Lung microvascular endothelial cell (primary cell): ENCODE measurements at regions not wholly inside any gene's neighbourhood (a gene's known extent, or its start where the extent isn't known, plus 50 kb on each side); places are given as distances from the start of the nearest gene placed in this dataset.
"Not testable (repeated sequence)": the region's sequence is repeated elsewhere in the genome, so short reads cannot be mapped to it uniquely, and the experiment has no call there.

Experiments
- DNase-seq, 2 donors: peaks; one replicate each; pipeline versions ENCODE4 v3.0.0 to v3.0.0-alpha.2; 2010; ENCODE audit warnings: low read depth in 2 of 2

GRCh38 chr4:87716371-87717265 is 66.5 kb downstream of the DMP1 start:
- peak in 1 of 2 donors; percentile 23 for DNase-seq

DNA sequence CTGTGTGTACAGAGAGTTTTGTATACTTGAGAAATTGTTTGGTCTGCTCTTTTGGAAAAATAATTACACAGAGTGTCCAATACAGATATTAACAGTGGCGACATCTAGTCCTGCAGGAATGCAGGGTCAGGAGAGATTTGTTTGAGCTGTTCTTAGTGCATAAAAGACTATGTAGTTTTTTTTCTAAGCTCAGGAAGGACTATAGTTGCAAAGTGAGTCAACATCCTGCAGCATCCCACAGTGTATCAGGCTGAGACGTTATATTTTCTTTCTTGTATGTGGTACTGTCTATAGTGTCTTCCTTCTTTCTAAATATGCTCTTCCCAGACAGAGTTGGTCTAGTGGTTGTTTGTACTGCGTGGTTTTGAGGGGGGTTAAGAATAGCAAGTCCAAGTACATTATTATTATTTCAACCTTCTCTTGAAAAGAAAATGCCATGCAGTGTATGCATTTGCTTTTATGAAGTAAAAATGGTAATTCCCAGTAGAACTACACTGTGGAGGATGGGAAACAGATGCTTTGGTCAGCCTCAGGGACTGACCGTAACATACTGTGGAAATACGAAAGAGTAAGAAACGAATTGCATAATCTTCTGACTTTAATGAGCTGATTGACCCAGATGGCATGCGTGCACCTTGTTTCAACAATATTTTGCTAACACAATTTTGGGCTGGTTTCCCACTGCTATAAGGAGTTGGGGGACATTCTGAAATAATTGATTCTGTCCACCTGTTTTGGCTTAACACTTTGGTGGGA is 67.4 kb downstream of the DMP1 start:
- DNase-seq, result peak in 1 of 2 donors; percentile 33

DNA sequence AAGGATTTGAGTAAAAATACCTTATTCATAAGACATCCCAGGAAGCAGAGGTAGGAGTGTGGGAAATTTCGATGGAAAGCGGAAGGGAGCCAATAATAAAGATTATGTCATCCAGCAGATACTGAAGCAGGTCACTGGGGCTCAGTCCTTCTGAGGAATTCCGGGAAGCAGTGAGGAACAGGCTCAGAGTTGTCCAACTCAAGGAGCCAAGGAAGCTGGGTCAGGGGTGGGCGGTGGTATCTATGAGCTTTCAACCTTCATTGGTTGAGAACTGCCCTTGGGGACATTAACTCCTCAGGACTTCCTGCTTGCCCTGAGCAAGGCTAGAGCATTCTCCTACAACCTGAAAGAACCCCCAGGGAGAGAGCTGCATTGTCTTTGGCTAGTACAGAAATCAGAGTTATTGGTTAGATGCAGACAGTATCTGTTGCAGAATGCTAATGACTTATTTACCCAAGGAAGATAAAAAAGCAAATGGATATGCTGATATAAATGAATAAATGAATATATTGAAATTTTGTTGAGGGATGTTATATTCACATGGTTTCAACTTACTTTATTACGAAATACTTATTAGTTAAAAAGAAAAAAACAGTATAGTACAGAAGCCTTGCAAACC is 68.2 kb downstream of the DMP1 start:
- DNase-seq, result no peak

GRCh38 chr4:87720094-87720691 is 70.1 kb downstream of the DMP1 start:
- DNase-seq, result no peak

DNA sequence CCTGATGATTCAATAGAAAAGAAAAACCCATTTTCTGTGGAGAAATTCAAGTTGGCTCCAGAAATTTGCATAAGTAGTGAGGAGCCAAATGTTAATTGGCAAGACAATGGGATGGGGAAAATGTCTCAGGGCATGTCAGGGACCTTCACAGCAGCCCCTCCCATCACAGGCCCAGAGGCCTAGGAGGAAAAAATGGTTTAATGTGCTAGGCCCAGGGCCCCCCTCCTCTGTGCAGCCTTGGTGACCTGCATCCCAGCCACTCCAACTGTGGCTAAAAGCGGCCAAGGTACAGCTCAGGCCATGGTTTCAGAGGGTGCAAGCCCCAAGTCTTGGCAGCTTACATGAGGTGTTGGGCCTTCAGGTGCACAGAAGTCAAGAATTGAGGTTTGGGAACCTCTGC is 74.1 kb upstream of the IBSP start:
- DNase-seq, result not testable (repeated sequence)

DNA sequence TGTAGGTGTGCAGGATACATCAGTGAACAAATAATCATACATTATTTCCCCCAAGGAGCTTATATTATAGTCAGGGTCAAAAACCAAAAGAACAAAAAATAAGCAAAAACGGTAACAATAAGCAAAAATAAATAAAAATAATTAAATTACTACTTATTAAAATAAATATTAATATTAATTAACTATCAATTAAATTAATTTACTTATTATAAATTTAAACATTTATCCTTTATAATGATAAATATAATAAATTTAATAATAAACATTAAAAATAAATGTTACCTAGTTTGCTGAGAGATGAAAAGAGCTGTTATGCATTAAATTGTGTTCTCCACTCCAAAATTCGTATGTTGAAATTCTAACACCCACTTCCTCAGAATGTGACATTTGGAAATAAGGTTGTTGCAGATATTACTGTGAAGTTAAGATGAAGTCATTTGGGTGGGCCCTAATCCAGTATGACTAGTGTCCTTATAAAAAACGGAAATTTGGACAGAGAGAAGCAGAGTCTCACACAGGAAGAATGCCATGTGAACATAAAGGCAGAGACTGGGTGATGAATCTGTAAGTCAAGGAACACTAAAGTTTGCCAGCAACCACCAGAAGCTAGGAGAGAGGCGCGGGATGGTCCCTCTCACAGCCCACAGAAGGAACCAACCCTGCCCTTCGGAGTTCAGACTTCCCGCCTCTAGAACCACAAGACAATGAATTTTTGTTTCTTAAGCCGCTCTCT is 67.2 kb upstream of the IBSP start:
- DNase-seq, result no peak

- DNase-seq, result no peak
Observed at GRCh38 chr4:87734084-87734483, 65.3 kb upstream of the IBSP start.

GRCh38 chr4:87734936-87735335 is 64.4 kb upstream of the IBSP start:
- no peak for DNase-seq

GRCh38 chr4:87738483-87738882 is 60.9 kb upstream of the IBSP start:
- no peak for DNase-seq

GRCh38 chr4:87739494-87739893 is 59.9 kb upstream of the IBSP start:
- DNase-seq, result no peak

- peak in 1 of 2 donors; percentile 1 for DNase-seq
Observed at GRCh38 chr4:87745064-87745807, 54.1 kb upstream of the IBSP start.

DNA sequence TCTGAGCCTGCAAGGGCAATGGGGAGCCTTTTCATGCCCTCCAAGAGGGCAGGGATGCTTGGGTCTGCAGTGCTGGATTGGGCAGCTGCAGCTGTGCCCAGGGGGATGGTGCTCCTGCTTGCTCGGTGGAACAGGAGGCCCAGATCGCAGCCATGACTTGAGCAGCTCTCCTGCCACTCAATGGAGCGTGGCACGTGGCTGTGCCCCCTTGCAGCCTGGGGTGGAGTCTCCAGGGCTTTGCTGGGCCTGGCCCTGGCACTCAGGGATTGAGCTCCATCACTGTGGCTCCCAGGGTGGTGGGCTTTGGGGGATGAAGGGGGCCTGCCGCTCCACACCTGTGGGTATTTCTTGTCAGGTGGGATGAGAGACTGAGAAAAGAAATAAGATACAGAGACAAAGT is 53.4 kb upstream of the IBSP start:
- DNase-seq, result no peak
